Left lung (tissue), 4 donors: ENCODE measurements at regions not wholly inside any gene's neighbourhood (a gene's known extent, or its start where the extent isn't known, plus 50 kb on each side); places are given as distances from the start of the nearest gene placed in this dataset.

Experiments
- ATAC-seq: fragments of 200-7000 bp; cut with Tn5 transposase; one replicate; pipeline ENCODE4 v1.9.1; 2020; ENCODE audit warnings: moderate library complexity
- DNase-seq, 4 donors: peaks; one replicate each; pipeline ENCODE4 v3.0.0-alpha.2; 2013 to 2020
- H3K27ac ChIP-seq, 2 donors: fragments of 200-600 bp; sonication (generic) in 1 of 2; one replicate each; pipeline versions ENCODE4 v1.5.0 to v1.8.0; 2020 to 2021
- H3K27me3 ChIP-seq, 2 donors: fragments of 200-600 bp; sonication (generic) in 1 of 2; one replicate each; pipeline versions ENCODE4 v1.5.0 to v1.8.0; 2020 to 2021
- H3K36me3 ChIP-seq, 2 donors: fragments of 200-600 bp; sonication (generic) in 1 of 2; one replicate each; pipeline versions ENCODE4 v1.5.0 to v1.8.0; 2020 to 2021
- H3K4me1 ChIP-seq, 2 donors: fragments of 200-600 bp; one replicate each; pipeline ENCODE4 v1.8.0; 2021
- H3K4me3 ChIP-seq, 2 donors: fragments of 200-600 bp; sonication (generic) in 1 of 2; one replicate each; pipeline versions ENCODE4 v1.5.0 to v1.8.0; 2020 to 2021; ENCODE audit warnings: mild to moderate bottlenecking in 1 of 2
- H3K9me3 ChIP-seq, 2 donors: fragments of 200-600 bp; sonication (generic) in 1 of 2; one replicate each; pipeline versions ENCODE4 v1.5.0 to v1.8.0; 2020 to 2021
- CTCF ChIP-seq, 2 donors: fragments of 200-600 bp; sonication (generic) in 1 of 2; IDR thresholded peaks; one replicate each; pipeline versions ENCODE4 v1.5.0 to v1.8.0; 2021; ENCODE audit warnings: antibody characterized with exemption in 2 of 2
- intact Hi-C, 2 donors: fragments of 100-400 bp; cut with DNase I; formaldehyde crosslinking; loops; one replicate each; pipeline versions ENCODE4 v1.11.2 to v1.14.2; 2022
- donor health status: DM: no; HTN: yes; CAD: no.
- donor health status: DM: no; HTN: no; CAD: no.

DNA sequence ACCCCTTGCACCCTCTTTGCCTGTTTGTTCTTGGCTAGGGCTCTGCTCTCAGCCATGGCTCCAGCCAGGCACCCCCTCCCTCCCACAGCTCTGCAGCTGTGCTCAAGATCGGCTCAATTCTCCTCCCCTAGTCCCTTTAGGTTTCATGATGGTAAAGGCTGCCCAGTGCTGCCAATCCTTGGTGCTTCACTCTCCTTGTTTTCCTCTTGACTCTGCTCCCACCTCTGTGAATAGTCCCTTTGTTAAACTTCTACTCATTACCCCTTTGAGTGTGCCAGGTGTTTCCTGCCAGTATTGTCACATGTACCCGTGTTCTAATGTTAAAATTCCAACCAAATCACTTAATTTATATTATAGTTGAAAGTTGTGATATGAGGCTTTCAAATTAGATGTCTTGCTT is 101.0 kb upstream of the CERS6 start:
- ATAC-seq (no peak), DNase-seq (no peak)
- Histone ChIP-seq H3K4me3 (no peak overlapping the region), H3K4me1 (no peaks in the 10 kb centered on the region), H3K27me3 (no peaks in the 10 kb centered on the region), H3K36me3 (no peaks in the 10 kb centered on the region), H3K9me3 (no peaks in the 10 kb centered on the region), H3K27ac (no peak overlapping the region)
- no peak for TF ChIP-seq CTCF (IDR thresholded peaks at IDR 0.05)
- intact Hi-C loops = no loop called here

GRCh38 chr2:168355779-168356476 is 100.1 kb upstream of the CERS6 start:
- H3K27ac ChIP-seq = no peak overlapping the region
- H3K36me3 ChIP-seq = no peaks in the 10 kb centered on the region
- no peak overlapping the region for H3K4me3 ChIP-seq
- intact Hi-C loops = no loop called here
- DNase-seq = no peak
- H3K4me1 ChIP-seq = no peaks in the 10 kb centered on the region
- no peaks in the 10 kb centered on the region for H3K27me3 ChIP-seq
- no peaks in the 10 kb centered on the region for H3K9me3 ChIP-seq
- TF ChIP-seq CTCF (IDR thresholded peaks at IDR 0.05) = no peak
- no peak for ATAC-seq

DNA sequence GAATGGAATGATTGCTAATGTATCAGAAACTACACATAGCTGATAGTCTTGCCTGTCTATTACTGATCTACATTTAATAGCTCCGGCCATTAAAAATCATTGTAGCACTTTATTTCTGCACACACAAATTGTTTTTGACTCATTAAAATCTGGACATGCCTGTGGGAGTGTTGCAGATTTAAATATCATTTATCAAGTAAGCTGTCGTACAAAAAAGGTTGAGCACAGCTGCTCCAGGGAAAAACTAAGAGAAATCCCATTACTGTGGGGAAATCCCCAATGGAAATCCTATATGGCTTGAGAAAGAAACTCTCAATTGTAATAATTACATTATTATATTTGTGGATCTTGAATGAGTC is 99.6 kb upstream of the CERS6 start:
- Histone ChIP-seq H3K27ac (no peak overlapping the region), H3K4me3 (no peak overlapping the region), H3K27me3 (no peaks in the 10 kb centered on the region), H3K36me3 (no peaks in the 10 kb centered on the region), H3K4me1 (no peaks in the 10 kb centered on the region), H3K9me3 (no peaks in the 10 kb centered on the region)
- DNase-seq (peak in 1 of 4 donors; percentile 43), ATAC-seq (no peak)
- intact Hi-C loops = no loop called here
- no peak for TF ChIP-seq CTCF (IDR thresholded peaks at IDR 0.05)

DNA sequence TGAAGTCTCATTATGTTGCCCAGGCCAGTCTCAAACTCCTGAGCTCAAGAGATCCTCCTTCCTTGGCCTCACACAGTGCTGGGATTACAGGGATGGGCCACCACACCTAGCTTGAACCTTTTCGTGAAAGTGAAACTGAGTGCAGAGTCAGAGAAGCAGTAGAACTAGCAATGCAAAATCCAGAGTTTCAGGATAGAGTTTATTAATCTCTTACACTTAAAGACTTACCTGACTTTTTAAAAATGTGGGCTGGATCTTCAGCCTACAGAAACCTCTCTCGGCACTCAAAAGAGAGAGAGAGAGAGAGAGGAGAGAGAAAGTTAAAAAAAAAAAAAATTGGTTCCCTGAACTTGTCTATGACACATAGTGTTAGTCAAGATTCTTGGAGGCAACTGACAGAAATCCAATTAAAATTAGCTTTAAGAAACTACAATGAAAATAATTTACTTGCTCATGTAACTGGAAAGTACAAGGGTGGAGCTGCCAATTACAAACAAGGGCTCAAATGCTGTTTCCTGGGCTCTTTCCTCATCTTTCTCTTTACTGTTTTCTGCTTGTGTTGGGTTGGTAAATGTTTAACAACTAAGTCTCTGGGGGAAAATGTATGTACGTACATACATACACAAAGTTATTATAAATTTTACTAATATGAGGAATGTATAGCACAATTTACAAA is 98.1 kb upstream of the CERS6 start:
- intact Hi-C loops = no loop called here
- no peaks in the 10 kb centered on the region for H3K4me1 ChIP-seq
- H3K36me3 ChIP-seq = no peaks in the 10 kb centered on the region
- DNase-seq (no peak), ATAC-seq (no peak)
- no peak overlapping the region for H3K4me3 ChIP-seq
- no peaks in the 10 kb centered on the region for H3K9me3 ChIP-seq
- no peak overlapping the region for H3K27ac ChIP-seq
- no peak for TF ChIP-seq CTCF (IDR thresholded peaks at IDR 0.05)
- no peaks in the 10 kb centered on the region for H3K27me3 ChIP-seq

DNA sequence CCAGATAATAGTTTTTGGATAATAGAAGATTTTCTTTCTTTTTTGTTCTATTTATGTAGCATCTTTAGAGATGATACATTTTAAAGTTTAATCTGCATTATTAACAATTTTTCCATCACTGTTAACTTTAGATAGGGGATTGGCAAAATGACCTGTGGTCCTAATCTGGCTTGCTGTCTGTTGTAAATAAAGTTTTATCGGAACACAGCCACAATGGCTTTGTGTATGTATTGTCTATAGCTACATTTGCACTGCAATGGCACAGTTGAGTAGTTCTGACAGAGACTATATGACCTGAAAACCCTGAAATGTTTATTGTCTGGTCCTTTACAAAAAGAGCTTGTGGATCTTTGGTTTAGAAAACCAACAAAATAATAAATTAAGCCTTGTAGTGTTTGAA is 97.0 kb upstream of the CERS6 start:
- Histone ChIP-seq H3K4me3 (no peak overlapping the region), H3K9me3 (no peaks in the 10 kb centered on the region), H3K27ac (no peak overlapping the region), H3K36me3 (no peaks in the 10 kb centered on the region), H3K4me1 (peaks cover 0 to 2% of the 10 kb centered on the region in 2 donors), H3K27me3 (no peaks in the 10 kb centered on the region)
- TF ChIP-seq CTCF (IDR thresholded peaks at IDR 0.05) = no peak
- ATAC-seq (no peak), DNase-seq (no peak)
- intact Hi-C loops = no loop called here
